ENCODE measurements at regions not wholly inside any gene's neighbourhood (a gene's known extent, or its start where the extent isn't known, plus 50 kb on each side); places are given as distances from the start of the nearest gene placed in this dataset.

- DNase-seq: no peak
Measured at GRCh38 chr17:79680318-79680695, 50.4 kb upstream of the ENPP7 start.

GRCh38 chr17:79679631-79680317 lies 51.0 kb upstream of the ENPP7 start:
- DNase-seq: no peak

GRCh38 chr17:79678736-79679255 lies 51.9 kb upstream of the ENPP7 start:
- no peak for DNase-seq

GRCh38 chr17:79678091-79678735 lies 52.5 kb upstream of the ENPP7 start:
- no peak for DNase-seq

- DNase-seq: no peak
Measured at GRCh38 chr17:79677646-79678045, 53.1 kb upstream of the ENPP7 start.

GRCh38 chr17:79676796-79677195 lies 53.9 kb upstream of the ENPP7 start:
- DNase-seq: no peak

GRCh38 chr17:79675413-79675725 lies 55.4 kb upstream of the ENPP7 start:
- DNase-seq: no peak

- no peak for DNase-seq
Measured at GRCh38 chr17:79674506-79675412, 56.0 kb upstream of the ENPP7 start.

- DNase-seq: no peak
Measured at GRCh38 chr17:79673517-79673916, 57.2 kb upstream of the ENPP7 start.

GRCh38 chr17:79672496-79672895 lies 58.2 kb upstream of the ENPP7 start:
- DNase-seq: no peak

- no peak for DNase-seq
Measured at GRCh38 chr17:79671085-79671694, 59.6 kb upstream of the ENPP7 start.

GRCh38 chr17:79670537-79671084 lies 59.8 kb upstream of the RBFOX3 start:
- no peak for DNase-seq

GRCh38 chr17:79669861-79670260 lies 59.0 kb upstream of the RBFOX3 start:
- no peak for DNase-seq

GRCh38 chr17:79668344-79669250 lies 57.7 kb upstream of the RBFOX3 start:
- peak; percentile 29 for DNase-seq

- peak; percentile 35 for DNase-seq
Measured at GRCh38 chr17:79667746-79668145, 56.9 kb upstream of the RBFOX3 start.

- peak; percentile 31 for DNase-seq
Measured at GRCh38 chr17:79667121-79667715, 56.4 kb upstream of the RBFOX3 start.

- DNase-seq: peak; percentile 24
Measured at GRCh38 chr17:79666111-79666510, 55.3 kb upstream of the RBFOX3 start.

GRCh38 chr17:79664930-79665737 lies 54.3 kb upstream of the RBFOX3 start:
- peak; percentile 81 for DNase-seq

- no peak for DNase-seq
Measured at GRCh38 chr17:79661292-79662041, 50.6 kb upstream of the RBFOX3 start.

All from right forelimb (tissue), 1 donor.